ENCODE measurements at regions not wholly inside any gene's neighbourhood (a gene's known extent, or its start where the extent isn't known, plus 50 kb on each side); places are given as distances from the start of the nearest gene placed in this dataset.

DNA sequence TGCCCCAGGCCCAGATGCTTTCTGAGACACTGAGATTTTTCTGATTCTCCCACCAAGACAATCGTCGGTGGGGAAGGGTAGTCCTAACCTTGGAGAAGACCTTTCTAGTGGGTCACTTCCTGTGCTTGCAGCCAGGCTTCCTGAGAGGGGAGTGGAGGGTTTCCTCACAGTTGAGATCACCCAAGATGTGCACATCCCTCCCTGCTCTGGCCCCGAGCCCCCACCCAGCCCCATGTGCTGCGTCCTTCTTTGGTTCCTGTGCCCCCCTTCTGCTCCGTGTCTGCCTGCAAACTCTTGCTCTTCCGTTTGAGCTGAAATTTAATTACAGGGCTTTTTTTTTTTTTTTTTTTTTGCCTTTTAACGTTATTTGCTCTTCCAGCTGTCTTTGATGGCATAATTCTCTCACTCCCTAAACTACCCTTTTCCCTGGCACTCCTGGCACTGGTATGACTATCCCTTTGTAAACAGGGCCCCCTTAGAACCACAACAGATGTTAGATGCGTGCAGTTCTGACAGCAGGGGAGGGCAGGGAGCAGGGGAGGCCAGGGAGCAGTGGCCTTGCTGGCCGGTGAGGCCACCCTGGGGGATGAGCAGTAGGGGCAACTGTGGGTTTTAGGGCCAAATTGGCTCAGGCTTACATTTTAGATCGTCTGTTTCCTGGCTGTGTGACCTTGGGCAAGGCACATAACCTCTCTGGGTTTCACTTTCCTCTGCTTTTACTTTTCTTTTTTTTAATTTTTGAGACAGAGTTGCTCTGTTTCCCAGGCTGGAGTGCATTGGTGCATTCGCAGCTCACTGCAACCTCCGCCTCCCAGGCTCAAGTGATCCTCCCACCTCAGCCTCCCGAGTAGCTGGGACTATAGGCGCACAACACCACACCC lies 144.5 kb downstream of the PHETA1 start:
- TF ChIP-seq TAF1 (IDR thresholded peaks at IDR 0.05; ENCODE audit: low read depth) = no peak
- TF ChIP-seq EP300 (IDR thresholded peaks at IDR 0.05; ENCODE audit: borderline replicate concordance) = no peak
- TF ChIP-seq, protein P1, sequence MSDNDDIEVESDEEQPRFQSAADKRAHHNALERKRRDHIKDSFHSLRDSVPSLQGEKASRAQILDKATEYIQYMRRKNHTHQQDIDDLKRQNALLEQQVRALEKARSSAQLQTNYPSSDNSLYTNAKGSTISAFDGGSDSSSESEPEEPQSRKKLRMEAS (IDR thresholded peaks at IDR 0.05) = no peak
- no peak for TF ChIP-seq YY1 (IDR thresholded peaks at IDR 0.05; ENCODE audit: low read depth)
- TF ChIP-seq, protein P2, sequence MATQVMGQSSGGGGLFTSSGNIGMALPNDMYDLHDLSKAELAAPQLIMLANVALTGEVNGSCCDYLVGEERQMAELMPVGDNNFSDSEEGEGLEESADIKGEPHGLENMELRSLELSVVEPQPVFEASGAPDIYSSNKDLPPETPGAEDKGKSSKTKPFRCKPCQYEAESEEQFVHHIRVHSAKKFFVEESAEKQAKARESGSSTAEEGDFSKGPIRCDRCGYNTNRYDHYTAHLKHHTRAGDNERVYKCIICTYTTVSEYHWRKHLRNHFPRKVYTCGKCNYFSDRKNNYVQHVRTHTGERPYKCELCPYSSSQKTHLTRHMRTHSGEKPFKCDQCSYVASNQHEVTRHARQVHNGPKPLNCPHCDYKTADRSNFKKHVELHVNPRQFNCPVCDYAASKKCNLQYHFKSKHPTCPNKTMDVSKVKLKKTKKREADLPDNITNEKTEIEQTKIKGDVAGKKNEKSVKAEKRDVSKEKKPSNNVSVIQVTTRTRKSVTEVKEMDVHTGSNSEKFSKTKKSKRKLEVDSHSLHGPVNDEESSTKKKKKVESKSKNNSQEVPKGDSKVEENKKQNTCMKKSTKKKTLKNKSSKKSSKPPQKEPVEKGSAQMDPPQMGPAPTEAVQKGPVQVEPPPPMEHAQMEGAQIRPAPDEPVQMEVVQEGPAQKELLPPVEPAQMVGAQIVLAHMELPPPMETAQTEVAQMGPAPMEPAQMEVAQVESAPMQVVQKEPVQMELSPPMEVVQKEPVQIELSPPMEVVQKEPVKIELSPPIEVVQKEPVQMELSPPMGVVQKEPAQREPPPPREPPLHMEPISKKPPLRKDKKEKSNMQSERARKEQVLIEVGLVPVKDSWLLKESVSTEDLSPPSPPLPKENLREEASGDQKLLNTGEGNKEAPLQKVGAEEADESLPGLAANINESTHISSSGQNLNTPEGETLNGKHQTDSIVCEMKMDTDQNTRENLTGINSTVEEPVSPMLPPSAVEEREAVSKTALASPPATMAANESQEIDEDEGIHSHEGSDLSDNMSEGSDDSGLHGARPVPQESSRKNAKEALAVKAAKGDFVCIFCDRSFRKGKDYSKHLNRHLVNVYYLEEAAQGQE (IDR thresholded peaks at IDR 0.05; ENCODE audit: low read depth) = no peak
- TF ChIP-seq RAD21 (IDR thresholded peaks at IDR 0.05; ENCODE audit: low read depth) = no peak
- no peak for TF ChIP-seq TCF12 (IDR thresholded peaks at IDR 0.05; ENCODE audit: low read depth)

Measured in Ishikawa (cell line).